ENCODE measurements at regions not wholly inside any gene's neighbourhood (a gene's known extent, or its start where the extent isn't known, plus 50 kb on each side); places are given as distances from the start of the nearest gene placed in this dataset.
A peak's percentile ranks its signal among the peaks of the same experiment; 100 is the strongest.
"Not testable (repeated sequence)": the region's sequence is repeated elsewhere in the genome, so short reads cannot be mapped to it uniquely, and the experiment has no call there.

- H3K9me3 ChIP-seq (replicated peaks); H3K4me1 ChIP-seq (replicated peaks); DNase-seq (ENCODE audit: low read depth in 1 of 2, low spot score in 2 of 2); H3K4me3 ChIP-seq; H3K27me3 ChIP-seq (replicated peaks); H3K27ac ChIP-seq; H3K36me3 ChIP-seq: not testable (repeated sequence)
These were observed 109.4 kb upstream of the SGIP1 start for GRCh38 chr1:66424530-66424929.

GRCh38 chr1:66426239-66426853 is 107.6 kb upstream of the SGIP1 start:
- Histone ChIP-seq H3K36me3 (no peaks in the 10 kb centered on the region), H3K27ac (no peak overlapping the region), H3K9me3 (replicated peaks) (0 out of 2 replicates have a peak, but pooled peaks cover 2% of the 10 kb centered on the region), H3K4me1 (replicated peaks) (no peaks in the 10 kb centered on the region), H3K27me3 (replicated peaks) (no peaks in the 10 kb centered on the region), H3K4me3 (no peak overlapping the region)
- DNase-seq (ENCODE audit: low read depth in 1 of 2, low spot score in 2 of 2), result no peak

DNA sequence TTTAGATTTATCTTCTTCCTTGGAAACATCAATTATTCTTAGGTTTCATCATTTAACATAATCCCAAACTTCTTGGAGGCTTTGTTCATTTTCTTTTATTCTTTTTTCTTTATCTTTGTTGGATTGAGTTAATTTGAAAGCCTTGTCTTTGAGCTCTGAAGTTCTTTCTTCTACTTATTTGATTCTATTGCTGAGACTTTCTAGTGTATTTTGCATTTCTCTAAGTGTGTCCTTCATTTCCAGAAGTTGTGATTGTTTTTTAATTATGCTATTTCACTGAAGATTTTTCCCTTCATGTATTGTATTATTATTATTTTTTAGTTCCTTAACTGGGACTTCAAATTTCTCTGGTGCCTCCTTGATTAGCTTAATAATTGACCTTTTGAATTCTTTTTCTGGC is 103.1 kb upstream of the SGIP1 start:
- H3K36me3 ChIP-seq; H3K27me3 ChIP-seq (replicated peaks); H3K9me3 ChIP-seq (replicated peaks); H3K4me1 ChIP-seq (replicated peaks); DNase-seq (ENCODE audit: low read depth in 1 of 2, low spot score in 2 of 2); H3K27ac ChIP-seq; H3K4me3 ChIP-seq: not testable (repeated sequence)

GRCh38 chr1:66431999-66432398 is 102.0 kb upstream of the SGIP1 start:
- Histone ChIP-seq H3K4me3 (no peak overlapping the region), H3K9me3 (replicated peaks) (0 out of 2 replicates have a peak, but pooled peaks cover 2% of the 10 kb centered on the region), H3K4me1 (replicated peaks) (peaks cover 11% of the 10 kb centered on the region), H3K36me3 (no peaks in the 10 kb centered on the region), H3K27me3 (replicated peaks) (no peaks in the 10 kb centered on the region), H3K27ac (no peak overlapping the region)
- DNase-seq (ENCODE audit: low read depth in 1 of 2, low spot score in 2 of 2), result no peak

GRCh38 chr1:66433611-66434010 is 100.3 kb upstream of the SGIP1 start:
- Histone ChIP-seq H3K9me3 (replicated peaks) (no peaks in the 10 kb centered on the region), H3K36me3 (no peaks in the 10 kb centered on the region), H3K4me1 (replicated peaks) (peaks cover 24% of the 10 kb centered on the region), H3K27me3 (replicated peaks) (no peaks in the 10 kb centered on the region), H3K27ac (no peak overlapping the region), H3K4me3 (no peak overlapping the region)
- DNase-seq (ENCODE audit: low read depth in 1 of 2, low spot score in 2 of 2), result no peak

DNA sequence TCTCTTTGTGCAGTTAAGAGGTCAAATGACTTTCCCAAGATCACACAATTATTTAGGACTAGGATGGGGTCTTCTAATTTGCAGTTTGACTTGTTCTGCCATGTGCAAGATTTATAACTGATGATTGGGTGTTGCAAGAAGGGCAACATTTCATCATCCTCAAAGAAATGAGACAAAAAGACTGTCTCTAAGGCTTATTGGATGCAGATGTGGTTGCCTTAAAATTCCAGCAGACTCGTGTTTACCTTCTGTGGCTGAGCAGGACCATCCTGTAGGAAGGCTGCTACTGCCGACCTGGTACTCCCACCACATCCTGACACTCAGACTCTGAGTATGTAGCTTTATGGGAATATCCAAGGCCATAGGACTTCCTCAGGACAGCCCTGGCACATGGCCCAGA is 99.9 kb upstream of the SGIP1 start:
- no peaks in the 10 kb centered on the region for H3K27me3 ChIP-seq (replicated peaks)
- no peak overlapping the region for H3K27ac ChIP-seq
- no peak for DNase-seq (ENCODE audit: low read depth in 1 of 2, low spot score in 2 of 2)
- no peaks in the 10 kb centered on the region for H3K36me3 ChIP-seq
- H3K4me3 ChIP-seq, result no peak overlapping the region
- no peaks in the 10 kb centered on the region for H3K9me3 ChIP-seq (replicated peaks)
- peaks cover 28% of the 10 kb centered on the region for H3K4me1 ChIP-seq (replicated peaks)

- H3K4me3 ChIP-seq, result no peak overlapping the region
- H3K4me1 ChIP-seq (replicated peaks), result peaks cover 32% of the 10 kb centered on the region
- DNase-seq (ENCODE audit: low read depth in 1 of 2, low spot score in 2 of 2), result no peak
- H3K36me3 ChIP-seq, result no peaks in the 10 kb centered on the region
- H3K27me3 ChIP-seq (replicated peaks), result no peaks in the 10 kb centered on the region
- H3K9me3 ChIP-seq (replicated peaks), result no peaks in the 10 kb centered on the region
- H3K27ac ChIP-seq, result no peak overlapping the region
These were observed 98.4 kb upstream of the SGIP1 start for GRCh38 chr1:66435541-66435940.

GRCh38 chr1:66436378-66437135 is 97.4 kb upstream of the SGIP1 start:
- DNase-seq (ENCODE audit: low read depth in 1 of 2, low spot score in 2 of 2), result peak; percentile 46 to 52
- Histone ChIP-seq H3K4me1 (replicated peaks) (peaks cover 32% of the 10 kb centered on the region), H3K27ac (no peak overlapping the region), H3K36me3 (no peaks in the 10 kb centered on the region), H3K4me3 (no peak overlapping the region), H3K27me3 (replicated peaks) (no peaks in the 10 kb centered on the region), H3K9me3 (replicated peaks) (no peaks in the 10 kb centered on the region)

- no peaks in the 10 kb centered on the region for H3K36me3 ChIP-seq
- H3K27me3 ChIP-seq (replicated peaks), result no peaks in the 10 kb centered on the region
- DNase-seq (ENCODE audit: low read depth in 1 of 2, low spot score in 2 of 2), result no peak
- H3K4me3 ChIP-seq, result no peak overlapping the region
- H3K4me1 ChIP-seq (replicated peaks), result peaks cover 32% of the 10 kb centered on the region
- H3K9me3 ChIP-seq (replicated peaks), result no peaks in the 10 kb centered on the region
- no peak overlapping the region for H3K27ac ChIP-seq
These were observed 96.9 kb upstream of the SGIP1 start for GRCh38 chr1:66437136-66437401.

DNA sequence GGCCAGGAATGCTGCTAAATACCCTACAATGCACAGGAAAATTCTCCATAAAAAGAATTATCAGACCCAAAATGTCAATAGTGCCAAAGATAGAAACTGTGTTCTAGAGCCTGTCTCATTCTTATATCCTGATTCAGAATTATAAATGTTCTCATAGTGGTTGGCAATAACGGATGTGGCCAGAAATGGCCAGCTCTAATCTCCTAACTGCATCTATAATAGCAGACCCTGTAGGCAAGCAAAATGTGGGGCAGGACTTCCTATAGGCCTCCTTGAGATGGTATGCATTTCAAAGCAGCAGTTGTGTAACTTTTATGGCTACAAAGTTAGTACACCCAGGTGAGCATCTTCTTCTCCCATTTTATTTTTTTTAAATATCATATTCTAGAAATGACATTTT is 95.9 kb upstream of the SGIP1 start:
- no peaks in the 10 kb centered on the region for H3K36me3 ChIP-seq
- H3K27ac ChIP-seq, result peak overlapping the region; percentile 24
- no peaks in the 10 kb centered on the region for H3K27me3 ChIP-seq (replicated peaks)
- no peaks in the 10 kb centered on the region for H3K9me3 ChIP-seq (replicated peaks)
- peaks cover 32% of the 10 kb centered on the region for H3K4me1 ChIP-seq (replicated peaks)
- H3K4me3 ChIP-seq, result no peak overlapping the region
- no peak for DNase-seq (ENCODE audit: low read depth in 1 of 2, low spot score in 2 of 2)

DNA sequence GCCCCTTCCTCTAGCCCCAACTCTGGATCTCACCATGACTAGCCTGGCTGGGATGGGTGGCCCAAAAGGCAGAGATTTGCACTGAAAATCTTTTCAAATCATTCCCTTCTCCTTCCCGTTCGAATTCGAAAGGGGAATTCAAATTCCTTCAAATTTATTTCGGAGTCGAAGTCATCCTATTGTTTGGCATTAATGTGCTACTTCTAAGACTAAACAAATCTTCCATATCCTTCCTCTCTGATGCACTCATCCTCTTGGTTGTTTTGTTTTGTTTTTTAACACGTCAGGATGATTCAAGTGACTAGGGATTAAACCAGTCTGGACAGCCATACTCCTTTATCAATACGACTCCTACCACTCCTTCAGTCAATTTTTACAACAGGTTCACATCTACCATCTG is 95.5 kb upstream of the SGIP1 start:
- Histone ChIP-seq H3K4me3 (no peak overlapping the region), H3K9me3 (replicated peaks) (no peaks in the 10 kb centered on the region), H3K27ac (peak overlapping the region; percentile 24), H3K4me1 (replicated peaks) (peaks cover 32% of the 10 kb centered on the region), H3K27me3 (replicated peaks) (no peaks in the 10 kb centered on the region), H3K36me3 (no peaks in the 10 kb centered on the region)
- DNase-seq (ENCODE audit: low read depth in 1 of 2, low spot score in 2 of 2), result peak in 1 of 2 experiments; percentile 44

DNA sequence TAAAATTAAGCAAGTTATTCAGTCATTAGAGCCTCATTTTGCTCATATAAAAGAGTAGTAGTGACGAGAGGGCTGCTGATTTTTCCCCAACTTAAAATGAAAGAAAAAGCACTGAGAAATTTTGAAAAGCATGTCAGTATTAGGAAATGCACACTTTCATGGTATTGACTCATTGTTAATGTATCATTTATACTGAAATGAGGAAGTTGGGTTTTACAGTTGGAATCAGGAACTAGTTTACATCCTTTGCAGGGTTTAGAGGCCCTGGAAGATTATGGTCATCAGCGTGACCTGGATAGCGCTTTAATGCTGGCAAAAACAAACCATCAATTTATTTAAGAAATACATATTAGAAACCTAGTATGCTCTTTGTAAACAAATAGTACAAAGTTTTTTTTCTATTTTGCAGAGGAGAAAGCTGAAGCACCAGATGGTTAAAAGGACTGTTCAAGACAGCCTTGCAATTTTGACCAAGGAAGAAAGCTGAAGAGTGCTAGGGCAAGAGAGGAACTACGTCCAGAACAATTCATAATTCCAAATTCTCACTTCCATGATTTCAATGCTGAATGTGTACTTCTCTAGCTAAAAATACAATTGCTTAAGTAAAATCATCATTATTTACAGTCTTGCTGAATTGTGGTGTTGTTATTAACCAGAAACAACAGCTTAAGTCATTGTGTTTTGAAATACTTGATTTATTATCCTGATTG is 94.8 kb upstream of the SGIP1 start:
- DNase-seq (ENCODE audit: low read depth in 1 of 2, low spot score in 2 of 2), result no peak
- H3K9me3 ChIP-seq (replicated peaks), result no peaks in the 10 kb centered on the region
- peaks cover 32% of the 10 kb centered on the region for H3K4me1 ChIP-seq (replicated peaks)
- H3K4me3 ChIP-seq, result no peak overlapping the region
- no peaks in the 10 kb centered on the region for H3K27me3 ChIP-seq (replicated peaks)
- H3K27ac ChIP-seq, result peak overlapping the region; percentile 24; the same call in 1 of the 2 replicates
- no peaks in the 10 kb centered on the region for H3K36me3 ChIP-seq

GRCh38 chr1:66443793-66444192 is 90.2 kb upstream of the SGIP1 start:
- Histone ChIP-seq H3K4me3 (no peak overlapping the region), H3K27ac (no peak overlapping the region), H3K4me1 (replicated peaks) (peaks cover 18% of the 10 kb centered on the region), H3K36me3 (no peaks in the 10 kb centered on the region), H3K9me3 (replicated peaks) (no peaks in the 10 kb centered on the region), H3K27me3 (replicated peaks) (no peaks in the 10 kb centered on the region)
- no peak for DNase-seq (ENCODE audit: low read depth in 1 of 2, low spot score in 2 of 2)

- H3K27me3 ChIP-seq (replicated peaks), result no peaks in the 10 kb centered on the region
- no peak for DNase-seq (ENCODE audit: low read depth in 1 of 2, low spot score in 2 of 2)
- no peak overlapping the region for H3K27ac ChIP-seq
- no peak overlapping the region for H3K4me3 ChIP-seq
- H3K36me3 ChIP-seq, result no peaks in the 10 kb centered on the region
- H3K4me1 ChIP-seq (replicated peaks), result peaks cover 11% of the 10 kb centered on the region
- H3K9me3 ChIP-seq (replicated peaks), result no peaks in the 10 kb centered on the region
These were observed 89.3 kb upstream of the SGIP1 start for GRCh38 chr1:66444438-66445265.

Data from SJSA1 (cell line).